ENCODE measurements at regions not wholly inside any gene's neighbourhood (a gene's known extent, or its start where the extent isn't known, plus 50 kb on each side); places are given as distances from the start of the nearest gene placed in this dataset.

- no peak for DNase-seq
Observed at GRCh38 chr13:100933841-100934240, 259.2 kb upstream of the TMTC4 start.

GRCh38 chr13:100922599-100922998 is 248.0 kb upstream of the TMTC4 start:
- DNase-seq, result no peak

GRCh38 chr13:100921139-100921538 is 246.5 kb upstream of the TMTC4 start:
- no peak for DNase-seq

GRCh38 chr13:100917011-100917410 is 242.4 kb upstream of the TMTC4 start:
- no peak for DNase-seq

- no peak for DNase-seq
Observed at GRCh38 chr13:100913143-100913542, 238.5 kb upstream of the TMTC4 start.

GRCh38 chr13:100904293-100904976 is 229.8 kb upstream of the TMTC4 start:
- DNase-seq, result no peak

GRCh38 chr13:100899720-100900316 is 225.2 kb upstream of the TMTC4 start:
- no peak for DNase-seq

GRCh38 chr13:100898431-100898830 is 223.8 kb upstream of the TMTC4 start:
- no peak for DNase-seq

- no peak for DNase-seq
Observed at GRCh38 chr13:100895651-100896050, 221.1 kb upstream of the TMTC4 start.

GRCh38 chr13:100892981-100893380 is 218.4 kb upstream of the TMTC4 start:
- no peak for DNase-seq

GRCh38 chr13:100890645-100891044 is 216.1 kb upstream of the TMTC4 start:
- no peak for DNase-seq

- DNase-seq, result no peak
Observed at GRCh38 chr13:100887729-100888151, 213.1 kb upstream of the TMTC4 start.

GRCh38 chr13:100883453-100883852 is 208.9 kb upstream of the TMTC4 start:
- no peak for DNase-seq

- no peak for DNase-seq
Observed at GRCh38 chr13:100881291-100881864, 206.8 kb upstream of the TMTC4 start.

GRCh38 chr13:100880166-100880565 is 205.6 kb upstream of the TMTC4 start:
- DNase-seq, result no peak

- no peak for DNase-seq
Observed at GRCh38 chr13:100879255-100879654, 204.7 kb upstream of the TMTC4 start.

GRCh38 chr13:100876044-100876403 is 201.4 kb upstream of the TMTC4 start:
- no peak for DNase-seq

- no peak for DNase-seq
Observed at GRCh38 chr13:100875392-100876043, 200.9 kb upstream of the TMTC4 start.

- no peak for DNase-seq
Observed at GRCh38 chr13:100872761-100873160, 198.2 kb upstream of the TMTC4 start.

GRCh38 chr13:100870898-100871297 is 196.3 kb upstream of the TMTC4 start:
- no peak for DNase-seq

- DNase-seq, result no peak
Observed at GRCh38 chr13:100860866-100861265, 186.3 kb upstream of the TMTC4 start.

- no peak for DNase-seq
Observed at GRCh38 chr13:100859861-100860260, 185.3 kb upstream of the TMTC4 start.

GRCh38 chr13:100855151-100855550 is 180.6 kb upstream of the TMTC4 start:
- DNase-seq, result no peak

- DNase-seq, result no peak
Observed at GRCh38 chr13:100854006-100854405, 179.4 kb upstream of the TMTC4 start.

Measured in right hindlimb (tissue), 1 donor.